HUDEP-2 (cell line): ENCODE measurements at regions not wholly inside any gene's neighbourhood (a gene's known extent, or its start where the extent isn't known, plus 50 kb on each side); places are given as distances from the start of the nearest gene placed in this dataset.
A peak's percentile ranks its signal among the peaks of the same experiment; 100 is the strongest.
"Not testable (repeated sequence)": the region's sequence is repeated elsewhere in the genome, so short reads cannot be mapped to it uniquely, and the experiment has no call there.

Experiments used
- DNase-seq, 76 experiments: peaks; one replicate each; lab custom pipeline; 2025; ENCODE audit not compliant: unreplicated experiment in 76 of 76; lab: John Stamatoyannopoulos, UW

DNA sequence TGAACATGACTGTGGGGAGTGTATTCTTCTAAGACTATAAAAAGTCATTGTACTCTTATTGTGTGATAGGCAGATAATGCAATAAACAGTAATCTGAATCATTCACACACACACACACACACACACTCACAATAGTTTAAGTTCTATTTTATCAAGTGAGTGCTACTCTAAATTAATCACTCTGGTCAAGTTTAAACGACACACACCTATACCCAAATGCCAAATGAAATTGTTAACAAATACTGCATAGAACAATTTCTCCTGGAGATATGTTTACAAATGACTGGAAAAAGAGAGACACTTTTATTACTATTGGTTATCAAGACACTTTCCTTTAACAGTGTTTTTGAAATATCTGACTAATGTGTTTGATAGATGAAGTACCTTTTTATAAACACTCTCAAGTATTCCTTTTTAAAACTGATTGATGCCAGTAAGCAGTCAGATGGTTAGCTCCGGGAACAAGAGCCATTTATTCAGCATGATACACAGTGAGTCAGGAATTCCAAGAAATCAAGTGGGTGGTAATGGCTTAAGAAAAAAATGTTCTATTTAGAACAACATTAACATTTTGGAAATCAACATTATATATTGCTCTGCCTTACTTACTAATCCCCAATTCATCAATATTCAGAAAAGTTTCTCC, 521.6 kb upstream of the ST8SIA4 start:
- no peak for DNase-seq

DNA sequence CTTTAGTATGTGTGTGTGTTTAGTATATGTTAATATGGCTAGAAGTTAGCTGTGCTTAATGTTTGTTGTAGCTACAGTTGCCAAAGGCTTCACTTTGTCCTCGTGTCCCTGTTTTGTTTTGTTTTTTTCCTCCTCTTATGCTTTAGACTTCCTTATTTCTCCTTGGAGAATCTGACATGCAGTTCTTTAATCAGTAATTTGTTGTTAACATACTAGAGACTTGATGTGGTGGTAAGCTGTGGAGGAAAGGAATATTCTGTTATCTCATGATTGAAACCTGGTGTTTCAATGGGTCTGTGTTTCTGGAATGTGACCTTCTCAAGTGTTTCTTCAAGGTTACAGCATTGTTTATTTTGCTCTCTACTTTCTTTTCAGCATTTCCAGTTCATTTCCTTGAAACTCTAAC, 515.6 kb upstream of the ST8SIA4 start:
- no peak for DNase-seq

DNA sequence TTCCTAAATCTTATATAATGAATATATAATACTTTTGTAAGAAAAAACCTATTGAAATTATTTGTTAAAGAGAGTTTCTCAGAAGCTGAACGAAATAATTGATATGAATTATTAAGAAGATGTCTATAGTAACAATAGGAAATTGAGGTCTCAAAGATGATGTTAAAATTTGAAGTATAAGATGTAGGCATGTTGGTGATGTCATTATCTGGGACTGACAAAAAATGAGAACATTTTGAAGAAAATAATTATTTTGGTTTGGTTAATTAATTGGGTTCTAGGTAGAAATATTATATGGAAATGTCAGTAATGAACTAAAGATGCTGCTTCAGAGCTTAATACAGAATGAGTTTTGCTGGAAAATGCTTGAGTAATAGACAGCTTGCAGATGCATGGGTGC, 501.4 kb upstream of the ST8SIA4 start:
- DNase-seq, result no peak

DNA sequence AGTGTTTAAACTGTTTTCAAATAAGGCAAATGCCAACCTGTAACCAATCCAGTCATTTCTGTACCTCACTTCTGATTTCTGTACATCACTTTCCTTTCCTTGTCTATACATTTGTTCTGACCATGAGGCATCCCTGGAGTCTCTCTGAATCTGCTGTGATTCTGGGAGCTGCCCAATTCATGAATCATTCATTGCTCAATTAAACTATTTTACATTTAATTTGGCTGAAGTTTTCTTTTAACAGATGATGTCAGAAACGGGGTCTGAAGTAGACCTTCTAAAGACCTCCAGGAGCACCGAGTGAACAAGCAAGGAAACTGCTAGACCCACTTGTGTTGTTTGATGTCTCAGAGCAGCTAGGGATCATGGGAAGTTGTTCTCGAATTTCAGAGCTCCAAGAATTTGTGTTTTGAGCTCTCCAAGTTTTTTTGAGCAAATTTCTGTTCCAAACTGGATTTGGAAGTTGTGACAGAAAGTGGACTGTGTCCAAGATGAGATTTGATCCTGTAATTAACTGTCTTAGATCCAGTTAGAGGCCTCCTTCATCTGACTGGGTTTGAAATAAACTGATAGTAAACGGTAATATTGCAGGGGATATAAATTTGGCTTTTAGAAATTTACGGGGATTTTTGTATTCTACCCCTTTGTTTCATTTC, 490.8 kb upstream of the ST8SIA4 start:
- DNase-seq, result no peak

DNA sequence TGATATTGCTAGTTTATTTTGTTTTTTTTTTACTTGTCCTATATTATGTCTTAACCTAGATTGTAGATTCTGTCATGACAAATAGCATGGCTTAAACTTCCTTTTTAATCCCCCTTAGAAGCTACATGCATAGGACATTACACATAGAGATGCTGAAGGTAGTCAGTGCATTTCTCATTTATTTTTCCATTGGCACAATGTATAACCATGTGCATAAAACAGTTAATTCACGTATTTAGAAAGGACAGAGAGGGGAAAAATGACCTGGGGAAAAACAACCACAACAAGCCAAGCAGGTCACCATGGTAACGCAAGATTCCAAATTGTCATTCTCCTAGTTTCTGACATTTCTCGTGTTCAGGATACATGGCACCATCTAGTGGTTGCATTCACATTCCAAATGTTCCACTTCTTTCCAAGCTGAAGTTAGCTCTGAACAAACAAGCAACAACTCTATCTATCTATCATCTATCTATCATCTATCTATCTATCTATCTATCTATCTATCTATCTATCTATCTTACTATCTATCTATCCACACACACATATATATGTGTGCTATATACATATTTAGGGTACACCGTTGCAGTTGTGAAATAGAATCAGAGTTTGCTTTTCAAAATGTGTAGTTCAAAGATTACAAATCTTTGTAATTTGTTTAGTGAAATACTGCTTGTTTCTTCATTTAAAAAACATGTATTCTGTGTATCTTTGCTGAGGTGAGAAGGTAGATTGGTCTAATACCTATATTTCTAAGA, 487.2 kb upstream of the ST8SIA4 start:
- peak in 34 of 76 experiments; percentile 1 to 64 (median 23) for DNase-seq

DNA sequence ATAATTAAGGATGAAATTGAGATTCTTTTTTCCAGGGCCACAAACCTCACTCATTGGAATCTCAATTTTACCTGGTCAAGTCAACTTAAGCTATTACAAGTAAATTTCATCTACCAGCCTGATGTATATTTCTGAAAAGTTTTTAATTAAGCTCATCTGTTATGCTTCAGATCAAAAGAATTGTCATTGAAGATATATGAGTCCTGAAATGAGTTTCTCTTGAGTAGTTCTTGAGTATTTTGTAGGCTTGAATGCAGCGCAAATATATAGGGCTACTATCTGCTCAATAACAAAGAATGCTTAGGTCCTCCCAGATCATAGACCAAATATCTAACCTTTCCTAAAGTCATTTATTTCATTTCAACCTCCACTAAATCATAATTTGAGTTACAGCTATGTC, 482.2 kb upstream of the ST8SIA4 start:
- DNase-seq, result no peak

DNA sequence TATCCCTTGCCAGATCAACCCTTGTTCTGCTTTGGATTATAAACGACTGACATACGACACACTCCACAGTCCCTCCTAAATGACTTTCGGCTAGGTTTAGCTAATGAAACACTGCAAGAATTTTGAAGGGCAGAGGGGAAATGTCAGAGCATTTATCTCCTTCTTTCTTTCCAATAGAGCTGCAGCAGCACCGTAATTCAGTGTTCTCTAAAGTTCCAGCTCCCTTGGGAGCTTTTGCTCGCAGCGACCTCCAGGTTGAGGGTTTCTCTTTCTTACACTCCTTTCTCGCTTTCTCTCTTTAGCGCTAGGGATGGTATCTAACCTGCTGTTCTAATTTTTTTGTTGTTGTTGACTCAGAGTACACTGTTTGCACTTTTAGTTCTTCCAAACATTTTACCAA, 467.1 kb upstream of the ST8SIA4 start:
- DNase-seq, result no peak

DNA sequence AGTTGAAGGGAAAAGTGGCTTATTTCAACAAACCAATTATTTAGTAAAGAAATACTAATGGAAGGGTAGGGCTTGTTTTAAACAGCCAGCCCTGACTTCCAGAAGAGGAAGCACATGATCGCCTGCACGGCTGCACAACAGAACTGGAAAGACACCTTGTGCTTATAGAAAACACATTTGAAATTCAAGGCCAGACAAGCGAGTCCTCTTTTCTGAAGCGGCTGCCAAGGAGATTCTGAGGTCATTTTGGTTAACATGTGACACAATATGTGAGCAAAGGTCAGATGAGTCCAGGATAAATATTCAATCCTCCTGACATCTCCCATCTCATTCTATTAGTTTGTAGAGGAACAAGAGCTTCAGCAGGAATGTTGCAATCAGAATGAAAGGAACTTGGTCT, 461.4 kb upstream of the ST8SIA4 start:
- DNase-seq, result no peak

DNA sequence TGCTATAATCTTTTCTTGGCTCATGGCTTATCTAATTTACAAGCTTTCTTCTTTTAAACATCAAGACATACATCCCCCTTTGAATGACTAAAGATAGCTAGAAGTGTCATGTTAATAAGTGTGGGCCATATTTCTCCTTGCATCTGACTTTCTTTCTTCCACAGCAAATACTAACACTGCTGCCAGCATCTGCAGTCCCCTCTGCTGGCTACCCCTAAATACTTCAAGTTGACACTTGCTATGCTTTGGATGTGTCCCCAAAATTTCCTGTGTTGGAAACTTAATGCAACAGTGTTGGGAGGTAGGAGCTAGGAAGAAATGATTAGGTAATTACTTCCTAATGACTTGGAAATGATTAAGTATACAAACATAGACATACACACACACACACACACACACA, 459.0 kb upstream of the ST8SIA4 start:
- DNase-seq, result no peak

DNA sequence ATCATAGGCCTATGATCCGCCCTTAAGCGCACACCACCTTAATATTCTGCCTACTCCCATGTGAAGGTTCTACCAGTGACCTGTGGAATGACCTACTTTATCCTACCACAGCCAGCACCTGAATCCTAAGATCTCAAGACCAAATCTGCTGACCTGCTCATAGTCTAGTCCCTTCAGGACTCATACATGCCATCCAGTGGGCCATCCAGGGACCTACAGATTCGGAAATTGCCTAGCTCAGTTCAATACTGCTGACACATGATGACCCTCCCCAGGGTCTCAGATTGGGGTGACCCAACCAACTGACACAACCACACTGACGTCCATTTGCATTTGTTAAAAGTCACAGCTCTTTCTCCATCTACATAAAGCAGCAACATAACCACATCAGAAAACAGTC, 443.8 kb upstream of the ST8SIA4 start:
- peak in 1 of 76 experiments; percentile 3 for DNase-seq

DNA sequence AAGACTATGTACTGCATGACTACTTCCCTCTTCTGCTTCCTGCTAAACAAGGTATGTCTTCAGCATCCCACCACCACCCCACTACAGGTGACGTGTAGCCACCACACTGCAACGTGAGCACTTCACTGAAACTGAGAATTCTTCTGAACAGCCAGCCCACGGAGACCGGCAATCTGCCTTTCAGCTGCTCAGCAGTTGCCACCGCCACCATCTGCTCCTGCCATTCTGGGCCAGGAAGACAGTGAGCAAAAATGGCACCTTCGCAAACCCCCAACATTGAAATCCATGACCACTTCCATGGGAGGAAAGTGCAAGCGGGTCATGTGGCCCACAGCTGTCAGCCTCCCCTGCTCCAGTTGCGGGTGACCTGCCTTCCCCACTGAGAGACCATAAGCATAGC, 443.4 kb upstream of the ST8SIA4 start:
- no peak for DNase-seq

DNA sequence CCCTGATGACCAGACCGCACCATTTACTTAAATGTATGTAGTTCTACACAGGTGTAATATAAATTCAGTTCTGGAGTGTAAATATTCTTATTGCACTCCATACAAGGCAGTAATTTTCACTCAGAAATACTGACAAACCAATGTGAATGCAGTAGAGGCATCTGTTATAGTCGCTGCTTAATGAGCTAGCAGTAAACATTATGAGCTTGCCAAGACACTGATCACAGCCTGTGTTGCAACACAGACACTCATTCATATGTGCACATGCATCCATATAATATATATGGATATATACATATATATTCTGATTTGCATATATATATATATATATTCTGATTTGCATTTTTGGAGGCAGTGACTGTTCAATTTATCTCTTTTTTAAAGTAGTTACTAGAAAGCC, 435.1 kb upstream of the ST8SIA4 start:
- DNase-seq, result no peak

DNA sequence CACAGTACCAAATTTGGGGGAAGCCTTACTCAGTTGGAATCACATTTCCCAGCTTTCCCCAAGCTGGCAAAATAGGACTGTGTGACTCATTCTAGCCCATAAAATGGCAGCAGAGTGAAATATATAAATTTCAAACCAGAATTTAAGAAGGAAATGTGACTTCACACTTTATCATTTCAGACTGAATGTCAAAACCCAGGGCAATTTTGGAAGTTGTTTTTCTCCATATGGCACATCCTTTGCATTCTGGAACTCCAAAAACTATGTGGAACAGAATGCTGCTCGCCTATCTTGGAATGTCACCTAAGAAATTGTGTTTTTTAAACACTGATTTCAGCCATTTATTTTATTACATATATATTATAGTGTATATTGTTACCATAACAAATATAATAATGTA, 424.7 kb upstream of the ST8SIA4 start:
- no peak for DNase-seq

DNA sequence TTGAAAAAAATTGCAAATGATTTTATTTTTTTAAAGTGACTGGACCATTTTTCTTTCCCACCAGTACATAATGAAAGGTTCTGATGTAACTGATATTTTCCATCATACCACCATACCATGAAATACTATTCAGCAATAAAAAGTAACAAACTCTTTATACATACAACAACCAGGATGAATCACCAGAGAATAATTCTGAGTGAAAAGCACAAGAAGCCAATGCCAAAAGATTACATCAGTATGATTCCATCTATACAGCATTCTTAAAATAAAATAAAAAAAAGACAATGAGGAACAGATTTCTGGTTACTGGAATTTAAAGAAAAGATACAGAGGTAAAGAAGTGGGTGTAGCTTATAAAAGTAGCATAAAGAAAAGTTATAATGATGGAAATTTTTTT, 423.7 kb upstream of the ST8SIA4 start:
- no peak for DNase-seq

DNA sequence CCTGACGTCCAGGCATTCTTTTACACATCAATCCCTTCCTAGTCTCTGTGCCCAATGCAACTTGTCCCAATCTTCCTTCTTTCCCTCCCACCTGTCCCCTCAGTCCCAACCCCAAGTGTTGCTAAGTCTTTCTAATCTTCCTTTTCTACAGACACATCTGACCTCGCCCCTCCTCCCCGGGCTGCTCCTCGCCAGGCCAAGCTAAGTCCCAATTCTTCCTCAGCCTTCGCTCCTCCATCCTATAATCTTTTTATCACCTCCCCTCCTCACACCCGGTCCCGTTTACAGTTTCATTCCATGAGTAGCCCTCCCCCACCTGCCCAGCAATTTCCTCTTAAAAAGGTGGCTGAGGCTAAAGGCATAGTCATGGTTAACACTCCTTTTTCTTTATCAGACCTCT, 413.3 kb upstream of the ST8SIA4 start:
- not testable (repeated sequence) for DNase-seq

DNA sequence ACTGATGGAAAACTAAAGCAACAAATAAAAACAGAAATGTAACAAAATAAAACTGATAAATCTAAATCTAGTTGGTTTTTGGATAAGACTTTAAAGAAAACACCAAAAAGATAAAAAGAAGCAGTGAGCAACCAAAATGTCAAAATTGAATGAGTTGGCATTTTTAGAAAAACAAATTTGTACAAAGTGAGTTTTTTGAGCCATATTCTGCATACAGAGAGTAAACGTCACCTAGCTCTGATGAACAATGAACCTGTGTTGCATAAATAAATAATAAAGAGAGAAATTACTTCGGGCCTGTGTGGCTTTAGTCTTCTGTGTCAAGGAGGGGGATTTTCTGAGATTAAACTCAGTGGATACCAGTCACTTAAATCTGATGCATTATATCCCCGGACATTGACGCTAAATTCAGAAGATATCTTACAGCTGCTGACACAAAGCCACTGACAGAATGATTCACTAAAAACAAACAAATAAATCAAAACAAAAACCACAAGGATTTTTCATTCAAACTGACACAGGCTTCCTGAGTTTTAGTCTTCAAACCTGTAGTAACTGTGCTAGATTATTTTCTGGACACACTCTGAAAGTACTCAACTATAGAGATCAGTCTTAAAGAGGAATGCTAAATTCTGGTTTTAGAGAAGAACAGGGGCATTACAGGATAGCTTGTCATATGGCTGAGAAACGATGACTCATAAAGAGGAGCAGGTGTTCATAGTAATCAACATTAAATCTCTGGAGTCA, 403.5 kb upstream of the ST8SIA4 start:
- no peak for DNase-seq

DNA sequence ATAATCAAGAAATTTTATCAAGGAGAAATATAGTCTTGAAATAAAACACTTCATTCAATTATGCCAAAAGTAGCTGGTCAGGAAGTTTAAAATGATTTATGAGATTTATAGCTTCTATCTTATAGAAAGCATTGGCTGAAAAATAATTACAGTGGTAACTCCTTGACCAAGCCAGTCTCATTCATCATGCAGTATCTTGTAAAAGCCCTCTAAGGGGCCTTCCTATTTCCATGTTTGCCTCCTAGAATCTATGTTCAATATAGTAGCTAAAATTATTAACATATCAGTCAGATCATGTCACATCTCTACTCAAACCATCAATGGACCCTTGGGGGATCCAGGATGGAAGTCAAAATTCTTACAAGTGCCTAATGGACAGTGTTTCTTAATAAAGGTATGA, 393.4 kb upstream of the ST8SIA4 start:
- DNase-seq, result no peak

DNA sequence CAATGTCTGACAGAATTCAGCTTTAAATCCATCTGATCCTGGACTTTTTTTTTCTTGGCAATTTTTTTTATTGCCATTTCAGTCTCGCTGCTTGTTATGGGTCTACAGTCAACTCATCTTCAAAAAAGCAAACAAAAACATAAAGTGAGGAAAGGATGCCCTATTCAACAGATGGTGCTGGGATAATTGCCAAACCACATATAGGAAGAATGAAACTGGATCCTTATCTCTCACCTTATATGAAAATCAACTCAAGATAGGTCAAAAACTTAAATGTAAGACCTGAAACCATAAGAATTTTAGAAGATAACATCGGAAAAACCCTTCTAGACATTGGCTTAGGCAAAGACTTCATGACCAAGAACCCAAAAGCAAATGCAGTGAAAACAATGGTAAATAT, 389.1 kb upstream of the ST8SIA4 start:
- DNase-seq, result no peak

DNA sequence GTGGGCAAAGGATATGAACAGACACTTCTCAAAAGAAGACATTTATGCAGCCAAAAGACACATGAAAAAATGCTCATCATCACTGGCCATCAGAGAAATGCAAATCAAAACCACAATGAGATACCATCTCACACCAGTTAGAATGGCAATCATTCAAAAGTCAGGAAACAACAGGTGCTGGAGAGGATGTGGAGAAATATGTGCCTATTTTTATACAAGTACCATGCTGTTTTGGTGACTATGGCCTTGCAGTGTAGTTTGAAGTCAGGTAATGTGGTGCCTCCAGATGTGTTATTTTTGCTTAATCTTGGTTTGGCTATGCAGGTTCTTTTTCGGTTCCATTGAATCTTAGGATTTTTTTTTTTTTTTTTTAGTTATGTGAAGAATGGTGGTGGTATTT, 387.7 kb upstream of the ST8SIA4 start:
- DNase-seq, result not testable (repeated sequence)

DNA sequence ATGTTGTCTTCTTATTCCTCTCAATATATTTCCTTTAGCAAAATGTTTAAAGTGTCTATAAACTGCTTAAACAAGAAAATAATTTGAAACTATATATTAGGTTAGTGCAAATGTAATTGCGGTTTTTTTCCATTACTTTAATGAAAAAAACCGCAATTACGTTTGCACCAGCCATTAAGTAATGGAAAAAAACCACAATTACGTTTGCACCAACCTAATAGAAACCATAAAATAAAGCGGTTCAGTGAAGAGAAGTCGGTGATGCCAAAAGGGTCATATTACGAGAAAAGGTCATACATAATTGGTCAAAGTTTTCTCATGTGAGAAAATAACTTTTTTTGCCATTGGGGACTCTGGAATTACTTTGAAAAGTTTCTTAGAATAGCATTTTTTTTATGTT, 385.6 kb upstream of the ST8SIA4 start:
- no peak for DNase-seq

DNA sequence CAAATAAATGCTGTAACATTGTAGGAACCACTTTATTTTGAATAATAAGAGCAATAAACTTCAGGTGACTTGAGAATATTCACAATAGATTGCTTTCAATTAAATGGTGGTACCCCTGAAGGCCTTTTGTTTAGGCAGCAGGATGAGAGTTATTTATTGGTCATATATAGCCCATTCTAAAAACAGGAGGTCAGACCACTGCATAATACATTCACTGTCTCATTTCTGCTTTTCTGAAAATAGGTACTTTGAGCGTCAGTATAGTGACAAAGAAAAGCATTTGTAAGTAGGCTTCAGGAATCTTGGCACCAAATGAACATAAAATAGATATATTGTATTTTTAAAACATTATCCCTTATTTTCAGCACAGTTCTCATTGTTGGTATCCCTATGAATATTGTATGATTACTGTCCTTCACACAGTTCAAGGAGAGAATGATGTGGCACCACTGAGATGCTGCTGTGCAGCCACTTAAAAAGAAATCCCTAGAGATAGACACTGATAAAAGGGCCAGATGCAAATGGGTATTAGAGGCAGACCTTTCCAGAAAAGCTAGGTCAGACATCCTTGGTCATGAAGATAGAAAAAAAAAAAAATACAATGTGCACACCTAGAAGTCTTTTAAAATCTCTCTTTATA, 381.8 kb upstream of the ST8SIA4 start:
- no peak for DNase-seq
